HEK293T (cell line): ENCODE measurements at regions not wholly inside any gene's neighbourhood (a gene's known extent, or its start where the extent isn't known, plus 50 kb on each side); places are given as distances from the start of the nearest gene placed in this dataset.

Experiments used
- BHLHE40 ChIP-seq: fragments of 450-650 bp; IDR thresholded peaks from 2 replicates; pipeline ENCODE4 v1.6.1; 2016; ENCODE audit warnings: mild to moderate bottlenecking, moderate library complexity, borderline replicate concordance
- FOXA1 ChIP-seq: fragments of 450-650 bp; IDR thresholded peaks from 2 replicates; pipeline ENCODE4 v1.6.1; 2016; ENCODE audit warnings: mild to moderate bottlenecking
- FOXM1 ChIP-seq: fragments of 450-650 bp; IDR thresholded peaks from 2 replicates; pipeline ENCODE4 v1.6.1; 2017; ENCODE audit warnings: mild to moderate bottlenecking, borderline replicate concordance
- SP1 ChIP-seq: fragments of 450-650 bp; IDR thresholded peaks from 2 replicates; pipeline ENCODE4 v1.6.1; 2017
- SUZ12 ChIP-seq: fragments of 450-650 bp; IDR thresholded peaks from 2 replicates; pipeline ENCODE4 v1.6.1; 2016; ENCODE audit warnings: mild to moderate bottlenecking
- ZNF384 ChIP-seq: fragments of 450-650 bp; IDR thresholded peaks from 2 replicates; pipeline ENCODE4 v1.6.1; 2016
- TF ChIP-seq, protein P1 (sequence below): fragments of 450-650 bp; IDR thresholded peaks from 2 replicates; pipeline ENCODE4 v1.6.1; 2016

DNA sequence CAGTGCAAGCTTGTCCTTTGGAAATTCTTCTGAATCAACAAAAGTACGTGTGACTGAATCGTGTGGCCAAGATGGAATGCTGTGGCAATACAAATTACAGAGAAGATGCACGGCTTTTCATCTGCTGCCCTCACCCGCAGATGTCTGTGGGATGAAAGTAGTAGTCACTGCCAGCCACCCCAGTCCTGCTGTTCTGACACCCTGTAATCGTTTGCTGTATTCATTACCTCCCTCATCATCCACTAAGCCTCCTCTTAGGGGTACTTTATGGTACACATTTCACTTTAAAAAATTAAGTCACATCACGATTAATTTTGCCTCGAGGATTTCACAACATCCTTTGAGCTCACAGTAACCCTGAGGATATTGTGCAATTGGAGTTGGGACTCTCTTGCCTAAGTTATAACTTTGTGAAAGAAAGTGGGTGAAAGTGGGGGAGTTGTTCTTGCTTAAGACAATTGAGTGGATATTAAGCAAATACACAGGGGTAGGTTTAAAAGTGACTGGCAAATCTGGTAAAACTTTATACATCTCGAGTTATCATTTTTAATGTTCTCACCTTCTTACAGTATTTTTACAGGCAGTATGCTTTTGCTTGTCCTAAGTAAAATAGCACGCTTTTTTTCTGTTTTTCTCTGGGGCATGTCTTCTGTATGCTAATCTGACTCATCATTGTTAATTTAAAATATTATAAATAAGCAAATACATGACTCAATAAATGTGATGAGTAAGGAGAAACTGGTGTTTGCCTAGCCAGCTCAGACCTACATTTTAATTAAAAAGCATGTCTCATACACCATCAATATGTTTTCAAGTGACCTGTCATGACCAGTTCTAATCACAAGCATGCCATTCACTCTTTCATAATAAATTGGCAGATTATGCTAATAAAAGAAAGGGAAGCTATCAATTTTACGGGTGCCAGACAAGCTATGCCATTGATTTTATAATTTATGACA, 680.9 kb downstream of the IRS1 start:
- no peak for TF ChIP-seq FOXM1
- no peak for TF ChIP-seq SUZ12
- TF ChIP-seq, protein P1, sequence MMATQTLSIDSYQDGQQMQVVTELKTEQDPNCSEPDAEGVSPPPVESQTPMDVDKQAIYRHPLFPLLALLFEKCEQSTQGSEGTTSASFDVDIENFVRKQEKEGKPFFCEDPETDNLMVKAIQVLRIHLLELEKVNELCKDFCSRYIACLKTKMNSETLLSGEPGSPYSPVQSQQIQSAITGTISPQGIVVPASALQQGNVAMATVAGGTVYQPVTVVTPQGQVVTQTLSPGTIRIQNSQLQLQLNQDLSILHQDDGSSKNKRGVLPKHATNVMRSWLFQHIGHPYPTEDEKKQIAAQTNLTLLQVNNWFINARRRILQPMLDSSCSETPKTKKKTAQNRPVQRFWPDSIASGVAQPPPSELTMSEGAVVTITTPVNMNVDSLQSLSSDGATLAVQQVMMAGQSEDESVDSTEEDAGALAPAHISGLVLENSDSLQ = no peak
- no peak for TF ChIP-seq ZNF384
- TF ChIP-seq SP1 = no peak
- no peak for TF ChIP-seq FOXA1
- TF ChIP-seq BHLHE40 = no peak
